ENCODE measurements at regions not wholly inside any gene's neighbourhood (a gene's known extent, or its start where the extent isn't known, plus 50 kb on each side); places are given as distances from the start of the nearest gene placed in this dataset.
"Not testable (repeated sequence)": the region's sequence is repeated elsewhere in the genome, so short reads cannot be mapped to it uniquely, and the experiment has no call there.

GRCh38 chr3:144957398-144958101 is 985.9 kb downstream of the DIPK2A start:
- DNase-seq, result no peak

GRCh38 chr3:144963810-144964209 is 992.2 kb downstream of the DIPK2A start:
- no peak for DNase-seq

DNA sequence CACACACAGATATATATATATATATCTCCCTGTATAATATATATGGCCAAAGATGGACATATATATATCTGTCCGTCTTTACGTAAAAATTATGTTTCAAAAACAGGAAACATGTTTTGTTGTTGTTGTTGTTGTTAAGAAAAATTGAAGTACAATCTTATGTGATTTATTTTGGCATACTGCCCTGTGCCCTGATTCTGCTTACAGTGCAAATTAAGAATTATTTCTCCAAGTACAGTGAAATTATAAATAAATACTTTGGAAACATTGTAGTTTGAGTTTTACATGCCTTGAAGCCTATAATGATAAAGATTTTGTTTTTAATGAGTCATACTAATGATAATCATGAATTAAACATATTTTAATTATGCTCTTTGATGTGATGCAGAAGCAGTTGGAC is 994.9 kb downstream of the DIPK2A start:
- no peak for DNase-seq

GRCh38 chr3:144968750-144969350 is 997.2 kb downstream of the DIPK2A start:
- DNase-seq, result no peak

DNA sequence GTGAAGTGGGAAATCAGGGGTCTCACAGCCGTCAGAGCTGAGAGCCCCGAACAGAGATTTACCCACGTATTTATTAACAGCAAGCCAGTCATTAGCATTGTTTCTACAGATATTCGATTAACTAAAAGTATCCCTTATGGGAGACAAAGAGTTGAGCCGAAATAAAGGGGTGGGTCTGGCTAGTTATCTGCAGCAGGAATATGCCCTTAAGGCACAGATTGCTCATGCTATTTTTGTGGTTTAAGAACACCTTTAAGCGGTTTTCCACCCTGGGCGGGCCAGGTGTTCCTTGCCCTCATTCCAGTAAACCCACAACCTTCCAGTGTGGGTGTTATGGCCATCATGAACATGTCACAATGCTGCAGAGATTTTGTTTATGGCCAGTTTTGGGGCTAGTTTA is 1012.9 kb downstream of the DIPK2A start:
- not testable (repeated sequence) for DNase-seq

- DNase-seq, result no peak
These were observed 1018.2 kb downstream of the DIPK2A start for GRCh38 chr3:144989807-144990206.

GRCh38 chr3:144995856-144996255 is 1024.2 kb downstream of the DIPK2A start:
- DNase-seq, result no peak

DNA sequence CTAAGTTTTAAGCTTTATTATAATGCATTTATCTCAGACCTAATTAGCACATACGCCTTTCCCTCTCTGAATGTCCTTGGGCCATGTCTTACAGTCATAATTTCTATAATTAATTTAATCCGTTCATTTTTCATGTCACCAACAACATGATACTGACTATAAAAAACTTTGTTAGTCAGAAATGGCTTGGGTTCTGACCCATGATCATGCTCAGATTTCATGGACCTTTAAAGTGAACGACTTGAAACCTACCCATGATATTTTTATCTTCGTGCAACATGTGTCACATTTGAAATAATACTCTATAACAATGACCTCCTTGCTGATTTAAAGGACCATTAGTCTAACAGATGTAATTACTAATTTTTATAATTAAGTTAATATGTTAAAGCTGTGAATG is 1033.8 kb downstream of the DIPK2A start:
- no peak for DNase-seq

- DNase-seq, result no peak
These were observed 1034.6 kb downstream of the DIPK2A start for GRCh38 chr3:145006271-145006670.

DNA sequence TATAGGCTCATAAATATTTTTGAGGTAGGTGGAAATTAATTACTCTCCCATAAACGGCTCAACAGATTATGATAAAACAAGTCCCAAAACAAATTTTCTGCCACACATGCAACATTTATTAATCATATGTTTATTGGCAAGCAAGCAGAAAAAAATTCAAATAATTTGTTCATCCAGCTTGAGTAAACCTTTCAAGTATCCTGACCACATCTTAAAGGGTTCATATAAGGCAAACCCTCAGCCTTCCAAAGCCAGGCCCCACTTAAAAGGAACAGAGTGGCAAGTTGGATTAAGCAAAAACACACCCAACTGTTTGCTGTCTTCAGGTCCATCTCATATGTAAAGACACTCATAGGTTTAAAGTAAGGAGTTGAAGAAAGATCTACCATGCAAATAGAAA is 1042.3 kb downstream of the DIPK2A start:
- DNase-seq, result no peak

DNA sequence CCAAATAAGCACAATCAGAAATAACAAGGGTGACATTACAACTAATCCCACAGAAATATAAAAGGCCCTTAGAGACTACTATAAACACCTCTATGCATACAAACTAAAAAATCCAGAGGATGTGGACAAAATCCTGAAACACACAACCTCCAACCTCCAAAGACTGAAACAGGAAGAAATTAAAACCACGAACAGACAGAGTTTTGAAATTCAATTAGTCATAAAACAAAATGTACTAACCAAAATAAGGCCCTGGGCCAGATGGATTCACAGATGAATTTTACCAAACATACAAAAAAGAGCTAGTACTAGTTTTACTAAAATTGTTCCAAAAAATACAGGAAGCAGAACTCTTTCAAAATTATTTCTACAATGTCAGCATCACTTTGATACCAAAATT is 1043.6 kb downstream of the DIPK2A start:
- no peak for DNase-seq

DNA sequence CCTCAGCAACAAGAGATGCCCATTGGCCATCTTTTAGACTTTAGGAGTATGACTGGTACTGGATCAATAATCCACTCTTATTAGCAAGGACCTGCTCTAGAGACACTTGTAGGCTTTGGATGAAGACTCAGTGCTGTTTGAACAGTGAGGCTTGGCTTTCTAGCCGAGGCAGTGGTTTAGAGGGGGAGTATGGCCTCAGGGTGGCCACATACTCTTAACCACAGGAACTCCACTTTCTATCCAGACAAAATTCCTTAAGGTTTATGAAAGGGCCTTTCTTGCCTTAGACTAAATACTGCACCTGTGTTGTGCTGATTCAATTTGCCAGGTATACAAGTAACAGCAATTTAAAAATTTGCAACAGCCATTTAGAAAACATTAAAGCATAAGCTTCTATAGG is 1046.3 kb downstream of the DIPK2A start:
- DNase-seq, result no peak

DNA sequence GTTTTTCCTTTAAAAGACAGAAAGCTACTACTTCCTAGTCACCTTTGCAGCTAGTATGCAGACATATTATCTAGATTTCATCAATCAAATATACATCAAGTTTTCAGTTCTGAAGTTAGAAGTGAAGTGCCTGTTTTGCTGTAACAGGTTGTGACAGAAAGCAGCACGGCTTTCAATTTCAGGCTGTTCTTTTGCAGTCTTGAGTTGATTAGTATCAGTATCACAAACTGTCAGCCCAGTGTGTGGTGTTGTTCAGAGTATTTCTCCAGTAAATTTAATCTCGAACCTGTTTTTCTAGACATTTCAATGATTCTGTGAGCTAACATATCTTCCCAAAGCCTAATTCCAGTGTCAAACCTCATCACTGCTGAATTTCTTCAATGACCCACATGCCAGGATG is 1050.8 kb downstream of the DIPK2A start:
- no peak for DNase-seq

DNA sequence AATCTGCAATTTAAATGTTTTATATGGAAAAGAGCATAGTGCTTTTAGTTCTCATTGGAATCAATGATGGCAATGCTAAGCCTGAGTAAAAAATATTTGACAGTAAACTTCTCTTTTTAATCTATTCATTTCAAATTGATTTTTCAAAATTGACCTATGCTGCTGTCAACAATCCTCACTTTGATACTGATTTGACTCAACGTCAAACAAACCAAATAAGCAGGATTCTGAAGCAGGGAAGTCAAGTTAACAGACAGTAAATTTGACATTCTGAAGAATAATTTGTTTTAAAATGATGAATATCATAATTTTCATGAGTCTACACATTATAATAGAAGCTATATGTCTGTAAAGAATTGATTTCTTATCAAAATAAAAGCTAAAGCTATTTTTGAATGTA is 1053.1 kb downstream of the DIPK2A start:
- no peak for DNase-seq

GRCh38 chr3:145027186-145027585 is 1055.6 kb downstream of the DIPK2A start:
- not testable (repeated sequence) for DNase-seq

GRCh38 chr3:145032791-145033190 is 1061.2 kb downstream of the DIPK2A start:
- no peak for DNase-seq

GRCh38 chr3:145035682-145036081 is 1064.1 kb downstream of the DIPK2A start:
- DNase-seq, result no peak

GRCh38 chr3:145054055-145054454 is 1082.4 kb downstream of the DIPK2A start:
- DNase-seq, result not testable (repeated sequence)

DNA sequence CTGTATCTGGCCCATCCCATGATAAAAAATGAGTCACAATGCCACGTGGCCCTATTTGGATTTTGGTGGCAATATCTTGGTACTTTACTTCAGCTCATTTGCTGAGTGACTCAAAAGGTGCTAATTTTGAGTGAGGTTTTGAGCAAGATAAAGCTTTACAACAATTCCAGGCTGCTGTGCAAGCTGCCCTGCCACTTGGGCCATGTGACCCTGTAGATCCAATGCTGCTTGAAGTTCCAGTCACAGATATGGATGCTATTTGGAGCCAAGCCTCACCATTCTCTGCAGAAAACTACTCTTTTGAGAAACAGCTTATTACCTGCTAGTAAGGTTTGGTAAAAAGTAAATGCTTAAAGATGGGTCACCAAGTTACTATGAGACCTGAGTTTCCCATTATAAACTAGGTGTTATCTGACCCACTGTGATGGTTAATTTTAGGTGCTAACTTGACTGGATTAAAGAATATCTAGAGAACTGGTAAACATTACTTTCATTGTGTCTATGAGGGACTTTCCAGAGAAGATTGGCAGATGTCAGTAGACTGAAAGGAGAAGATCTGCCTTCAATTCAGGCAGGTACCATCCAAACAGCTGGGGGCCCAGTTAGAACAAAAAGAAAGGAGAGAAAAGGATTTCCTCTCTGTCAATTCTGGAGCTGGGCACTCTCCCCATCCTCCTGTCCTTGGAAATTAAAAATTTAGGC is 1083.9 kb downstream of the DIPK2A start:
- no peak for DNase-seq

DNA sequence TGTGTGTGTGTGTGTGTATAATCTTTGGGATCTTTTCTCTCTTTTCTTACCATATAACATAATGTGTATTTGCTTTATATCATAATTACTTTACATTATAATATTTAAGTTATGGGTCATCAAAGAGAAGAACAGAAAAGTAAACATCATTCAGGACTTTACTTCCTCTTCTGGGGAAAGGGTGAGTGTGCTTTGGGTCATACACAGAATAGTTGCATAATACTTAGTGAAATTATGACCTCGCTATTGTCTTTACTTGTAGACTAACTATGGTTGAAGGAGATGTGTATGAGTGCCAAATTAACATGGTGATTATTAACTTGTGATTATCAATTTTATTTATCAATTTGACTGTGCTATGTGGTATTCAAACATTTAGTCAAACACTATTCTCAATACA is 1086.9 kb downstream of the DIPK2A start:
- no peak for DNase-seq

GRCh38 chr3:145063616-145064015 is 1092.0 kb downstream of the DIPK2A start:
- DNase-seq, result no peak

- DNase-seq, result no peak
These were observed 1090.2 kb downstream of the PLOD2 start for GRCh38 chr3:145070795-145071194.

DNA sequence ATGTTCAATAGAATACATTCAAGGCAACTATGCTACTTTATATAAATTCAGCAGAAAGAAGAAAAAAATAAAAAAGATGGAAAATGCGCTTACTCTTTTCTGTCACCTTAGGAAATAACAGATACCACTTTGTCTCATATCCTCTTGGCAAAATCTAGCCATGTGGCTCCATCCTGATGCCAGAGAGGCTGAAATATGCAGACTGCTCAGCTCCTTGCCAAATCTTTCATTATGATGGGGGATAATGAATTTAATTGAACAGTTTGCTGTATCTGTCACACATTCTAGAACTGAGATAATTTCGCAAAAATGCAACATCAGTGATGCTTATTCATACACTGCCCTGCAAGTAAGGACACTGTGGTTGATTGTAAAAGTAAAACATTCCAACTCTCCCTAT is 1081.5 kb downstream of the PLOD2 start:
- no peak for DNase-seq

DNA sequence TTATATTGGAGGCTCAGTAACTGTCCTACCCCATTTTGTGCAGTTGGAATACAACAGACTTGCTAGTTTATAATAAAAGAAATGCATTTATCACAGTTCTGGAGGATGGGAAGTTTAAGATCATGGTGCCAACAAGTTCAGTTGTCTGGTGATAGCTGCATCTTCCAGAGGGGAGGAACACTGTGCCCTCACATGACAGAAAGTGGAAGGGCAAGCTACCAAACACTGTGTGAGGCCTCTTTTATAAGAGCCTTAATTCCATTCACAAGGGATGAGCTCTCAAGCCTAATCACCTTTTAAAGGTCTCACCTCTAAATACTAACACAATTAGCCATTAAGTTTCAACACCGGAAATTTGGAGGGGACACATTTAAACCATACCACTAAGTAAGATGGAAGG is 1073.9 kb downstream of the PLOD2 start:
- DNase-seq, result no peak
